ENCODE measurements at regions not wholly inside any gene's neighbourhood (a gene's known extent, or its start where the extent isn't known, plus 50 kb on each side); places are given as distances from the start of the nearest gene placed in this dataset.
"Not testable (repeated sequence)": the region's sequence is repeated elsewhere in the genome, so short reads cannot be mapped to it uniquely, and the experiment has no call there.

- DNase-seq (ENCODE audit: low read depth in 1 of 2, low spot score in 1 of 2), result no peak
Measured at GRCh38 chr5:130957151-130957550, 207.9 kb downstream of the HINT1 start.

- no peak for DNase-seq (ENCODE audit: low read depth in 1 of 2, low spot score in 1 of 2)
Measured at GRCh38 chr5:130955041-130955440, 210.0 kb downstream of the HINT1 start.

GRCh38 chr5:130954336-130954735 lies 210.7 kb downstream of the HINT1 start:
- DNase-seq (ENCODE audit: low read depth in 1 of 2, low spot score in 1 of 2), result no peak

GRCh38 chr5:130939059-130939458 lies 226.0 kb downstream of the HINT1 start:
- no peak for DNase-seq (ENCODE audit: low read depth in 1 of 2, low spot score in 1 of 2)

- DNase-seq (ENCODE audit: low read depth in 1 of 2, low spot score in 1 of 2), result no peak
Measured at GRCh38 chr5:130937046-130937445, 228.0 kb downstream of the HINT1 start.

GRCh38 chr5:130923543-130924124 lies 241.4 kb downstream of the HINT1 start:
- no peak for DNase-seq (ENCODE audit: low read depth in 1 of 2, low spot score in 1 of 2)

GRCh38 chr5:130912088-130912487 lies 253.0 kb downstream of the HINT1 start:
- DNase-seq (ENCODE audit: low read depth in 1 of 2, low spot score in 1 of 2), result no peak

- no peak for DNase-seq (ENCODE audit: low read depth in 1 of 2, low spot score in 1 of 2)
Measured at GRCh38 chr5:130908186-130908585, 256.9 kb downstream of the HINT1 start.

- not testable (repeated sequence) for DNase-seq (ENCODE audit: low read depth in 1 of 2, low spot score in 1 of 2)
Measured at GRCh38 chr5:130897537-130898195, 267.4 kb downstream of the HINT1 start.

- DNase-seq (ENCODE audit: low read depth in 1 of 2, low spot score in 1 of 2), result not testable (repeated sequence)
Measured at GRCh38 chr5:130897181-130897536, 267.9 kb downstream of the HINT1 start.

GRCh38 chr5:130896636-130897035 lies 268.4 kb downstream of the HINT1 start:
- DNase-seq (ENCODE audit: low read depth in 1 of 2, low spot score in 1 of 2), result no peak

- DNase-seq (ENCODE audit: low read depth in 1 of 2, low spot score in 1 of 2), result no peak
Measured at GRCh38 chr5:130893006-130893405, 272.1 kb downstream of the HINT1 start.

GRCh38 chr5:130890610-130891009 lies 274.4 kb downstream of the HINT1 start:
- DNase-seq (ENCODE audit: low read depth in 1 of 2, low spot score in 1 of 2), result no peak

GRCh38 chr5:130885691-130886090 lies 279.4 kb downstream of the HINT1 start:
- no peak for DNase-seq (ENCODE audit: low read depth in 1 of 2, low spot score in 1 of 2)

- DNase-seq (ENCODE audit: low read depth in 1 of 2, low spot score in 1 of 2), result no peak
Measured at GRCh38 chr5:130885027-130885426, 280.0 kb downstream of the HINT1 start.

GRCh38 chr5:130884023-130884422 lies 281.0 kb downstream of the HINT1 start:
- DNase-seq (ENCODE audit: low read depth in 1 of 2, low spot score in 1 of 2), result no peak

- DNase-seq (ENCODE audit: low read depth in 1 of 2, low spot score in 1 of 2), result no peak
Measured at GRCh38 chr5:130875656-130876055, 289.4 kb downstream of the HINT1 start.

- DNase-seq (ENCODE audit: low read depth in 1 of 2, low spot score in 1 of 2), result no peak
Measured at GRCh38 chr5:130874861-130875417, 290.1 kb downstream of the HINT1 start.

GRCh38 chr5:130871346-130872086 lies 293.5 kb downstream of the HINT1 start:
- peak; percentile 4 to 31 for DNase-seq (ENCODE audit: low read depth in 1 of 2, low spot score in 1 of 2)

GRCh38 chr5:130870691-130871090 lies 294.4 kb downstream of the HINT1 start:
- no peak for DNase-seq (ENCODE audit: low read depth in 1 of 2, low spot score in 1 of 2)

- DNase-seq (ENCODE audit: low read depth in 1 of 2, low spot score in 1 of 2), result no peak
Measured at GRCh38 chr5:130868186-130868840, 296.7 kb downstream of the HINT1 start.

All from activated CD4-positive, alpha-beta T cell treated with anti-CD3 and anti-CD28 coated beads, Interleukin-2, amount 50 U/mL, for 24 hours (primary cell).